Thymus (tissue), 11 donors: ENCODE measurements at regions not wholly inside any gene's neighbourhood (a gene's known extent, or its start where the extent isn't known, plus 50 kb on each side); places are given as distances from the start of the nearest gene placed in this dataset.

ENCODE experiments used
- DNase-seq, 9 donors: peaks; one replicate each; pipeline ENCODE4 v3.0.0-alpha.2; 2013; ENCODE audit warnings: low spot score in 9 of 9, low read depth in 6 of 9, missing footprints in 1 of 9
- H3K27ac ChIP-seq, 2 donors: one replicate each; pipeline ENCODE4 v1.5.1; 2013; ENCODE audit warnings: control low read depth in 1 of 2, low read depth in 1 of 2, low read length in 1 of 2, mild to moderate bottlenecking in 1 of 2, moderate library complexity in 1 of 2
- H3K27me3 ChIP-seq, 2 donors: one replicate each; pipeline ENCODE4 v1.5.1; 2013; ENCODE audit warnings: low read length in 1 of 2; ENCODE audit not compliant: control insufficient read depth in 2 of 2, insufficient read depth in 1 of 2
- H3K36me3 ChIP-seq, 2 donors: one replicate each; pipeline ENCODE4 v1.5.1; 2013; ENCODE audit warnings: low read length in 1 of 2, mild to moderate bottlenecking in 1 of 2, moderate library complexity in 1 of 2; ENCODE audit not compliant: control insufficient read depth in 2 of 2, insufficient read depth in 2 of 2
- H3K4me1 ChIP-seq, 2 donors: one replicate each; pipeline ENCODE4 v1.5.1; 2013; ENCODE audit warnings: low read length in 2 of 2; ENCODE audit not compliant: control insufficient read depth in 2 of 2, insufficient read depth in 2 of 2
- H3K4me3 ChIP-seq, 2 donors: one replicate each; pipeline ENCODE4 v1.5.1; 2013; ENCODE audit warnings: low read length in 2 of 2, control low read depth in 1 of 2, mild to moderate bottlenecking in 1 of 2
- H3K9me3 ChIP-seq, 2 donors: one replicate each; pipeline ENCODE4 v1.5.1; 2013; ENCODE audit warnings: low read length in 1 of 2, mild to moderate bottlenecking in 1 of 2; ENCODE audit not compliant: control insufficient read depth in 2 of 2, insufficient read depth in 1 of 2
- WGBS: extraction: QIAGEN DNeasy Blood & Tissue Kit; methylation state at CpG from one replicate; pipeline ENCODE4 v1.1.7; 2013; 5-methylcytosine and 5-hydroxymethylcytosine counted together
- donor health status: healthy.

GRCh38 chr13:95452375-95452774, 100.1 kb upstream of the CLDN10 start:
- H3K27ac ChIP-seq: no peak overlapping the region
- DNase-seq: no peak
- H3K4me3 ChIP-seq: no peak overlapping the region
- peaks cover 23 to 43% of the 10 kb centered on the region in 2 donors for H3K4me1 ChIP-seq
- 52% methylated on average over 4 of the region's 4 CpGs for WGBS
- H3K27me3 ChIP-seq: no peaks in the 10 kb centered on the region
- H3K36me3 ChIP-seq: no peaks in the 10 kb centered on the region
- H3K9me3 ChIP-seq: peaks cover 0 to 2% of the 10 kb centered on the region in 2 donors

DNA sequence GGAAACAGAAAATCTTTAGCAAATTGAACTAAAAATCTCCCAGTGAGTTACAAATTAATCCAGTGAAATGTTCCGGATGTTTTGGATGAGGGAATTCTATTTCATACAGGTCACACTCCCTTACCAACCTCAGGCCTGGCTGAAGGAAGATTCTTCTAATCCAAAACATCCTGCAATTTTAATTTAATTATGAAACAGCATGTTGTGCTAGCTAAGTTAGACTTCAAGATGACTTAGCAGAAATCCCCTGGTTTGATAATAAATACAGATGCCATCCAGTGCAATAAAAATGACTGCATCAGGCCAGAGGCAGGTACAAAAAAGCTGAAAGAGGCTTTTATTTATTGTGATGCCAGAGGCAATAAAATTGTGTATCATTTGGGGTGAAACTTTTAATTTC, 96.7 kb upstream of the CLDN10 start:
- 93% methylated on average over 1 of the region's 1 CpG for WGBS
- H3K4me1 ChIP-seq: peaks cover 10 to 26% of the 10 kb centered on the region in 2 donors
- no peak overlapping the region for H3K27ac ChIP-seq
- no peaks in the 10 kb centered on the region for H3K27me3 ChIP-seq
- peaks cover 0 to 11% of the 10 kb centered on the region in 2 donors for H3K9me3 ChIP-seq
- H3K4me3 ChIP-seq: no peak overlapping the region
- peaks cover 0 to 4% of the 10 kb centered on the region in 2 donors for H3K36me3 ChIP-seq
- DNase-seq: no peak

DNA sequence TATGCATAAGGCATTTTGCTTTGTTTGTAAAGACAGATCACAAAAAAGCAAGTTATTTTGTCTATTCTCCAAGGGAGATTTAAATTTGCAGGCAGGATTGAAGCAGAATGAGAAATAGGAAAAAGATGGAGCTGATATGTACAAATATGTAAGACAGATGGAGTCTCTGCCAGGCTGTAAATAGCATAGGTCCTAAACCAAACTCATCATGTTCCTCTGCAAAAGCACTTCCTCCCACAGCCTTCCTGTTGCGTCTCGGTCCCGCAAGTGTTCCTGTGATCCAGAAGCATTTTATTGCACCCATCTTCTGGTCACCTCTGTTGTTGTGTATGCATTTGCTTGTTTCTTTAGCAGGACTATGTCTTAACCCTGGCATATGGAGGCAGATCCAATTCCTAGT, 95.7 kb upstream of the CLDN10 start:
- H3K4me1 ChIP-seq: peaks cover 10 to 18% of the 10 kb centered on the region in 2 donors
- WGBS: 1% methylated on average over 3 of the region's 3 CpGs
- no peaks in the 10 kb centered on the region for H3K27me3 ChIP-seq
- DNase-seq: peak in 2 of 9 donors; percentile 16 to 31
- peak overlapping the region in 1 of 2 donors; percentile 59 for H3K27ac ChIP-seq
- peaks cover 0 to 9% of the 10 kb centered on the region in 2 donors for H3K9me3 ChIP-seq
- peaks cover 0 to 4% of the 10 kb centered on the region in 2 donors for H3K36me3 ChIP-seq
- H3K4me3 ChIP-seq: no peak overlapping the region

GRCh38 chr13:95457294-95457693, 95.2 kb upstream of the CLDN10 start:
- Histone ChIP-seq H3K4me3 (no peak overlapping the region), H3K36me3 (peaks cover 0 to 4% of the 10 kb centered on the region in 2 donors), H3K27ac (peak overlapping the region in 1 of 2 donors; percentile 59), H3K27me3 (no peaks in the 10 kb centered on the region), H3K9me3 (peaks cover 0 to 9% of the 10 kb centered on the region in 2 donors), H3K4me1 (peaks cover 10 to 18% of the 10 kb centered on the region in 2 donors)
- 57% methylated on average over 4 of the region's 4 CpGs for WGBS
- peak in 5 of 9 donors; percentile 17 to 61 (median 34) for DNase-seq

DNA sequence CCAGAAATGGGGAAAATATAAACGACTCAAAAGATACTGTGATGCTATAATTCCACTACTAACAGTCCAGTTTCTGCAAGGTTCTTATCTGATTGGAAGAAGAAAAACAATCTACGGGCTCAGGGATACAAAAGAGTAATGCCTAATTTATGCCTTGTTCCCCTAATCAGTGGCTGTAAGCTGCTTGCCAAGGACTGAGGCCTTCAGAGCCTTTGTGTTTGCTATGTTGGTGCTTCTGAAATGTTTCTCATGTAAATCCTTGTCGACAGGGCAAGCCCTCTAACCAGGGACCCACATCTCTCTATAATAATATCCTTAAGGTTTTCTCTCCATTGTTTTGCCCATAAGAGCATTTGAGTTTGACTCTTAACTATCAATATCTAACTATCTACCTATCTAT, 89.7 kb upstream of the CLDN10 start:
- peaks cover 0 to 9% of the 10 kb centered on the region in 2 donors for H3K9me3 ChIP-seq
- DNase-seq: no peak
- H3K4me3 ChIP-seq: no peak overlapping the region
- H3K36me3 ChIP-seq: peaks cover 0 to 4% of the 10 kb centered on the region in 2 donors
- H3K27ac ChIP-seq: no peak overlapping the region
- 83% methylated on average over 3 of the region's 3 CpGs for WGBS
- H3K27me3 ChIP-seq: no peaks in the 10 kb centered on the region
- peaks cover 1 to 2% of the 10 kb centered on the region in 2 donors for H3K4me1 ChIP-seq

- no peaks in the 10 kb centered on the region for H3K4me1 ChIP-seq
- H3K9me3 ChIP-seq: peaks cover 0 to 9% of the 10 kb centered on the region in 2 donors
- H3K27me3 ChIP-seq: no peaks in the 10 kb centered on the region
- peaks cover 0 to 4% of the 10 kb centered on the region in 2 donors for H3K36me3 ChIP-seq
- DNase-seq: no peak
- H3K4me3 ChIP-seq: no peak overlapping the region
- no peak overlapping the region for H3K27ac ChIP-seq
Observed at GRCh38 chr13:95463531-95463930, 89.0 kb upstream of the CLDN10 start.

- Histone ChIP-seq H3K27me3 (no peaks in the 10 kb centered on the region), H3K9me3 (no peaks in the 10 kb centered on the region), H3K36me3 (no peaks in the 10 kb centered on the region), H3K27ac (no peak overlapping the region), H3K4me1 (no peaks in the 10 kb centered on the region), H3K4me3 (no peak overlapping the region)
- DNase-seq: no peak
- 94% methylated on average over 19 of the region's 19 CpGs for WGBS
Observed at GRCh38 chr13:95470574-95471366, 81.8 kb upstream of the CLDN10 start.

DNA sequence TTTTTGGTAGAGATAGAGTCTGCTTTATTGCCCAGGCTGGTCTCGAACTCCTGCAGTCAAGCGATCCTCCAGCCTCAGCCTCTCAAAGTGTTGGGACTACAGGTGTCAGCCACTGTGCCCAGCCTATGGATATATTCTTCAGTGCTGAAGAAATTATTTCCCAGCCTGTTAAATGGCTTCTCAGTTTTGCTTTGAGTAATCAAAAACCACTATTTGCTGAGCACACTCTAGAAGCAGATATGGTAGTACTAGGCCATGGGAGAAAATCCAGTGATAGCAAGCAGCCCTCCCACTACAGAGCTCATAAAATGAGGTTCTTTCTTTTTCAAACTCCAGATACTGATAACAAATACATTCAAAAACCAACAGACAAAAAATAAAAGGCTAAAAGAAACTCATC, 80.6 kb upstream of the CLDN10 start:
- Histone ChIP-seq H3K4me1 (no peaks in the 10 kb centered on the region), H3K27me3 (no peaks in the 10 kb centered on the region), H3K4me3 (no peak overlapping the region), H3K27ac (no peak overlapping the region), H3K36me3 (no peaks in the 10 kb centered on the region), H3K9me3 (no peaks in the 10 kb centered on the region)
- 99% methylated on average over 2 of the region's 2 CpGs for WGBS
- DNase-seq: no peak

GRCh38 chr13:95474992-95475391, 77.5 kb upstream of the CLDN10 start:
- 93% methylated on average over 3 of the region's 3 CpGs for WGBS
- Histone ChIP-seq H3K4me1 (peaks cover 3 to 5% of the 10 kb centered on the region in 2 donors), H3K27me3 (no peaks in the 10 kb centered on the region), H3K36me3 (no peaks in the 10 kb centered on the region), H3K9me3 (no peaks in the 10 kb centered on the region), H3K27ac (no peak overlapping the region), H3K4me3 (no peak overlapping the region)
- DNase-seq: no peak
